CD14-positive monocyte (primary cell): ENCODE measurements at regions not wholly inside any gene's neighbourhood (a gene's known extent, or its start where the extent isn't known, plus 50 kb on each side); places are given as distances from the start of the nearest gene placed in this dataset.

Experiments used
- DNase-seq, 3 donors: peaks; one replicate each; pipeline ENCODE4 v3.0.0-alpha.2; 2011 to 2022
- H2AFZ ChIP-seq: 2 replicates; pipeline ENCODE4 v1.6.0; 2012; ENCODE audit warnings: mild to moderate bottlenecking, low read depth, low read length, inconsistent platforms; ENCODE audit not compliant: insufficient read depth, poor library complexity, severe bottlenecking
- H3K27ac ChIP-seq, 2 donors: 1 replicate in 1 of 2; 2 replicates in 1 of 2; pipeline ENCODE4 v1.5.1; 2012 to 2013; ENCODE audit warnings: low read length in 2 of 2, control low read depth in 1 of 2, inconsistent platforms in 1 of 2, low read depth in 1 of 2, mild to moderate bottlenecking in 1 of 2
- H3K27me3 ChIP-seq, 2 donors: one replicate each; pipeline versions ENCODE4 v1.6.0 to v1.6.1; 2011 to 2013; ENCODE audit warnings: low read length in 2 of 2; ENCODE audit not compliant: control insufficient read depth in 2 of 2, insufficient read depth in 2 of 2
- H3K36me3 ChIP-seq, 2 donors: replicated peaks in 1 of 2; 1 replicate in 1 of 2; 2 replicates in 1 of 2; pipeline versions ENCODE4 v1.5.1 to v1.6.1; 2012 to 2013; ENCODE audit warnings: low read length in 2 of 2, control low read depth in 1 of 2, inconsistent platforms in 1 of 2, mild to moderate bottlenecking in 1 of 2; ENCODE audit not compliant: insufficient read depth in 2 of 2, control insufficient read depth in 1 of 2
- H3K4me1 ChIP-seq, 2 donors: 1 replicate in 1 of 2; 2 replicates in 1 of 2; pipeline versions ENCODE4 v1.5.1 to v1.6.1; 2012 to 2013; ENCODE audit warnings: low read length in 2 of 2, control low read depth in 1 of 2, inconsistent platforms in 1 of 2, mild to moderate bottlenecking in 1 of 2, moderate library complexity in 1 of 2; ENCODE audit not compliant: insufficient read depth in 2 of 2, control insufficient read depth in 1 of 2
- H3K4me2 ChIP-seq: replicated peaks from 2 replicates; pipeline ENCODE3; 2012; ENCODE audit warnings: low read length, moderate library complexity, mild to moderate bottlenecking; ENCODE audit not compliant: poor library complexity, severe bottlenecking; ENCODE audit errors: extremely low read depth
- H3K4me3 ChIP-seq, 3 experiments: fragments of 200-600 bp in 1 of 3; sonication (generic) in 1 of 3; replicated peaks in 1 of 3; 1 replicate in 2 of 3; 2 replicates in 1 of 3; pipeline ENCODE4 v1.5.1; 2011 to 2013; ENCODE audit warnings: low read length in 3 of 3, mild to moderate bottlenecking in 3 of 3, control low read depth in 2 of 3, low read depth in 2 of 3, inconsistent platforms in 1 of 3, moderate library complexity in 1 of 3
- H3K79me2 ChIP-seq: 2 replicates; pipeline ENCODE4 v1.6.0; 2012; ENCODE audit warnings: mild to moderate bottlenecking, control low read depth, inconsistent platforms, low read length, moderate library complexity; ENCODE audit not compliant: insufficient read depth
- H3K9ac ChIP-seq: 2 replicates; pipeline ENCODE4 v1.6.0; 2017; ENCODE audit warnings: low read length, mild to moderate bottlenecking; ENCODE audit not compliant: insufficient read depth, poor library complexity, severe bottlenecking
- H3K9me3 ChIP-seq, 2 donors: replicated peaks in 1 of 2; 1 replicate in 1 of 2; 2 replicates in 1 of 2; pipeline versions ENCODE4 v1.5.1 to v1.6.1; 2012 to 2013; ENCODE audit warnings: low read length in 2 of 2, control low read depth in 1 of 2; ENCODE audit not compliant: control insufficient read depth in 1 of 2, insufficient read depth in 1 of 2
- H4K20me1 ChIP-seq: 2 replicates; pipeline ENCODE4 v1.6.0; 2012; ENCODE audit warnings: mild to moderate bottlenecking, low read length, control low read depth, moderate library complexity; ENCODE audit not compliant: insufficient read depth
- H3K27ac Mint-ChIP-seq, 7 donors: one replicate each; pipeline ENCODE4 v1.8.0; 2020; ENCODE audit warnings: mild to moderate bottlenecking in 7 of 7, mixed read lengths in 7 of 7, moderate library complexity in 6 of 7, inconsistent platforms in 2 of 7
- H3K27me3 Mint-ChIP-seq, 3 donors: one replicate each; pipeline ENCODE4 v1.8.0; 2021 to 2022; ENCODE audit warnings: low read depth in 3 of 3, mild to moderate bottlenecking in 3 of 3, mixed read lengths in 3 of 3, moderate library complexity in 3 of 3, inconsistent platforms in 1 of 3
- H3K36me3 Mint-ChIP-seq, 2 donors: one replicate each; pipeline ENCODE4 v1.8.0; 2020; ENCODE audit warnings: mixed read lengths in 2 of 2, inconsistent platforms in 1 of 2, mild to moderate bottlenecking in 1 of 2
- H3K4me1 Mint-ChIP-seq: one replicate; pipeline ENCODE4 v1.8.0; 2020; ENCODE audit warnings: mild to moderate bottlenecking, mixed read lengths
- H3K4me3 Mint-ChIP-seq, 2 donors: one replicate each; pipeline ENCODE4 v1.8.0; 2020; ENCODE audit warnings: mild to moderate bottlenecking in 2 of 2, mixed read lengths in 2 of 2, moderate library complexity in 1 of 2
- H3K9me3 Mint-ChIP-seq, 7 donors: one replicate each; pipeline ENCODE4 v1.8.0; 2020 to 2022; ENCODE audit warnings: mixed read lengths in 7 of 7, mild to moderate bottlenecking in 6 of 7, moderate library complexity in 6 of 7, inconsistent platforms in 2 of 7
- WGBS: methylation state at CpG from one replicate; pipeline ENCODE4 v1.1.5; 2013; ENCODE audit warnings: missing lambda C conversion rate; ENCODE audit not compliant: insufficient coverage; 5-methylcytosine and 5-hydroxymethylcytosine counted together
- intact Hi-C, 2 donors: fragments of 100-400 bp; cut with micrococcal nuclease; formaldehyde crosslinking; loops; one replicate each; pipeline versions ENCODE4 v1.15.0 to v1.15.1; 2023
- TF ChIP-seq, protein P1 (sequence below): fragments of 200-600 bp; IDR thresholded peaks from one replicate; pipeline ENCODE4 v1.8.0; 2022; ENCODE audit warnings: antibody characterized with exemption, mild to moderate bottlenecking

DNA sequence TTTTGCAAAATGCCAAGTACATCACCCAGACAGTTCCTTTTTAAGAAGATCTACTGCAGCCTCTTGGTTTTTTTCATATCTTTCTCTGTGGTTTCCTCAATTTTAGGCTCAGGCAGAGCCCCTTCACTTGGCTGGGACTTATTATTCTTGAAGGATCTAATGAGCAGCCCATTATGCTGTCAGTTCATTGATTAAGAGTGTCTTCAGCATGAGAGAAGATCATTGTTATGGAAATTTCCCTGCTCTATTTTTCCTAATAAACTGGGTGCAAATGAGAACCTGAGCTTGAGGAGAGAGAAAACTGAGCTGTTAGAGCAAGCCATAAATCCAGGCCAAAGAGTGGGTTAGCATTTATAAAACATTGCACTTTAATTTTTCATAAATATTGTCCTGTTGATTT, 146.5 kb downstream of the SEC23IP start:
- no peak overlapping the region for H2AFZ ChIP-seq
- no peaks in the 10 kb centered on the region for H3K27me3 ChIP-seq
- H3K4me1 Mint-ChIP-seq, result no peaks in the 10 kb centered on the region
- no peak overlapping the region for H3K4me2 ChIP-seq
- no peaks in the 10 kb centered on the region for H3K36me3 Mint-ChIP-seq
- H3K4me3 ChIP-seq, result no peak overlapping the region
- H3K9me3 Mint-ChIP-seq, result peaks cover 0 to 8% (median 2%) of the 10 kb centered on the region in 7 donors
- no peak overlapping the region for H3K27ac ChIP-seq
- H3K27ac Mint-ChIP-seq, result no peak overlapping the region
- H3K9me3 ChIP-seq, result peaks cover 0 to 4% of the 10 kb centered on the region in 2 donors
- peaks cover 0 to 10% of the 10 kb centered on the region in 2 donors for H3K4me1 ChIP-seq
- intact Hi-C loops, result no loop called here
- H3K27me3 Mint-ChIP-seq, result peaks cover 2 to 5% (median 3%) of the 10 kb centered on the region in 3 donors
- no peaks in the 10 kb centered on the region for H3K79me2 ChIP-seq
- no peak for DNase-seq
- no peak overlapping the region for H3K9ac ChIP-seq
- H4K20me1 ChIP-seq, result no peaks in the 10 kb centered on the region
- H3K4me3 Mint-ChIP-seq, result no peak overlapping the region
- H3K36me3 ChIP-seq, result no peaks in the 10 kb centered on the region
- TF ChIP-seq, protein P1, sequence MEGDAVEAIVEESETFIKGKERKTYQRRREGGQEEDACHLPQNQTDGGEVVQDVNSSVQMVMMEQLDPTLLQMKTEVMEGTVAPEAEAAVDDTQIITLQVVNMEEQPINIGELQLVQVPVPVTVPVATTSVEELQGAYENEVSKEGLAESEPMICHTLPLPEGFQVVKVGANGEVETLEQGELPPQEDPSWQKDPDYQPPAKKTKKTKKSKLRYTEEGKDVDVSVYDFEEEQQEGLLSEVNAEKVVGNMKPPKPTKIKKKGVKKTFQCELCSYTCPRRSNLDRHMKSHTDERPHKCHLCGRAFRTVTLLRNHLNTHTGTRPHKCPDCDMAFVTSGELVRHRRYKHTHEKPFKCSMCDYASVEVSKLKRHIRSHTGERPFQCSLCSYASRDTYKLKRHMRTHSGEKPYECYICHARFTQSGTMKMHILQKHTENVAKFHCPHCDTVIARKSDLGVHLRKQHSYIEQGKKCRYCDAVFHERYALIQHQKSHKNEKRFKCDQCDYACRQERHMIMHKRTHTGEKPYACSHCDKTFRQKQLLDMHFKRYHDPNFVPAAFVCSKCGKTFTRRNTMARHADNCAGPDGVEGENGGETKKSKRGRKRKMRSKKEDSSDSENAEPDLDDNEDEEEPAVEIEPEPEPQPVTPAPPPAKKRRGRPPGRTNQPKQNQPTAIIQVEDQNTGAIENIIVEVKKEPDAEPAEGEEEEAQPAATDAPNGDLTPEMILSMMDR, result no peak

DNA sequence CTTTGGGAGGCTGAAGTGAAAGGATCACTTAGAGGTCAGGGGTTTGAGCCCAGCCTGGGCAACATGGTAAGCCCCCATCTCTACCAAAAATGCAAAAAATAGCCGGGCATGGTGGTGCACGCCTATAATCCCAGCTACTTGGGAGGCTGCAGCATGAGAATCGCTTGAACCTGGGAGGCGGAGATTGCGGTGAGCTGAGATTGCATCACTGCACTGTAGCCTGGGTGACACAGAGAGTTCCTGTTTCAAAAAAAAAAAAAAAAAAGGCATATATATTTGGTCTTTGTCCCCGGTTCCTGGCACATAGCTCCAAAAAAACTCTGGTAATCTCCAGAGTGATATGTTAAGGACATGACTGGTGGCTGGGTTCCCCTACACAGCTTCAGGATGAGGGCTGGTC, 147.3 kb downstream of the SEC23IP start:
- TF ChIP-seq, protein P1, result no peak
- no peaks in the 10 kb centered on the region for H3K4me1 Mint-ChIP-seq

More for the DNA sequence above, 147.3 kb downstream of the SEC23IP start:
- Mint-ChIP-seq H3K27ac (peak overlapping the region in 1 of 7 donors; percentile 23), H3K4me3 (peak overlapping the region in 1 of 2 donors; percentile 55), H3K27me3 (peaks cover 2 to 5% (median 3%) of the 10 kb centered on the region in 3 donors), H3K9me3 (peaks cover 0 to 8% (median 2%) of the 10 kb centered on the region in 7 donors), H3K36me3 (no peaks in the 10 kb centered on the region)
- Histone ChIP-seq H3K4me2 (no peak overlapping the region), H2AFZ (no peak overlapping the region), H3K9ac (no peak overlapping the region), H3K27ac (no peak overlapping the region), H3K4me3 (no peak overlapping the region), H3K36me3 (no peaks in the 10 kb centered on the region), H3K9me3 (peaks cover 0 to 4% of the 10 kb centered on the region in 2 donors), H4K20me1 (no peaks in the 10 kb centered on the region), H3K4me1 (peaks cover 0 to 10% of the 10 kb centered on the region in 2 donors), H3K27me3 (no peaks in the 10 kb centered on the region), H3K79me2 (no peaks in the 10 kb centered on the region)
- intact Hi-C loops, result no loop called here
- no peak for DNase-seq
- WGBS, result 87% methylated on average over 5 of the region's 6 CpGs
